SK-N-SH (cell line): ENCODE measurements at regions not wholly inside any gene's neighbourhood (a gene's known extent, or its start where the extent isn't known, plus 50 kb on each side); places are given as distances from the start of the nearest gene placed in this dataset.

Experiments
- CTCF ChIA-PET: fragments of 300-600, 350-600 bp; formaldehyde crosslinking; extraction: SDS; loops from one replicate; lab custom pipeline; 2021; lab: Yijun Ruan, JAX
- POLR2A ChIA-PET: fragments of 350-600 bp; sonication (Branson Sonifier 250); formaldehyde crosslinking; extraction: SDS; loops from one replicate; lab custom pipeline; 2020; ENCODE audit warnings: antibody characterized with exemption, inconsistent platforms; lab: Yijun Ruan, JAX
- DNase-seq: peaks from one replicate; pipeline ENCODE4 v3.0.0; 2012
- H2AFZ ChIP-seq: fragments of 200-600 bp; sonication (generic); 2 replicates; pipeline ENCODE4 v1.8.1; 2016; ENCODE audit warnings: antibody characterized with exemption, mild to moderate bottlenecking, low read depth
- H3F3A ChIP-seq: fragments of 200-600 bp; sonication (generic); replicated peaks from 2 replicates; pipeline ENCODE3; 2016; ENCODE audit warnings: antibody characterized with exemption, mild to moderate bottlenecking; ENCODE audit not compliant: insufficient read depth
- H3K27ac ChIP-seq, 2 experiments: fragments of 200-500 bp in 1 of 2; fragments of 200-600 bp in 1 of 2; sonication (Bioruptor generic) in 1 of 2; sonication (generic), shearing (Covaris generic) in 1 of 2; 2 replicates each; pipeline versions ENCODE4 v1.5.1 to v1.6.1; 2014 to 2016; ENCODE audit warnings: low read depth in 2 of 2, inconsistent platforms in 1 of 2, low read length in 1 of 2, mild to moderate bottlenecking in 1 of 2, mixed read lengths in 1 of 2
- H3K27me3 ChIP-seq: fragments of 200-600 bp; sonication (generic), shearing (Covaris generic); 2 replicates; pipeline ENCODE4 v1.6.1; 2016; ENCODE audit warnings: mixed run types; ENCODE audit not compliant: insufficient read depth
- H3K36me3 ChIP-seq, 2 experiments: fragments of 200-500 bp in 1 of 2; fragments of 200-600 bp in 1 of 2; sonication (Bioruptor generic) in 1 of 2; sonication (generic) in 1 of 2; replicated peaks in 1 of 2; 2 replicates each; pipeline versions ENCODE3 to v1.5.1; 2014 to 2016; ENCODE audit warnings: low read length in 1 of 2, mild to moderate bottlenecking in 1 of 2; ENCODE audit not compliant: insufficient read depth in 2 of 2, control insufficient read depth in 1 of 2
- H3K4me1 ChIP-seq, 2 experiments: fragments of 200-500 bp in 1 of 2; fragments of 200-600 bp in 1 of 2; sonication (Bioruptor generic) in 1 of 2; sonication (generic), shearing (Covaris generic) in 1 of 2; 2 replicates each; pipeline versions ENCODE4 v1.5.1 to v1.6.1; 2014 to 2016; ENCODE audit warnings: low read depth in 1 of 2, low read length in 1 of 2, mixed run types in 1 of 2; ENCODE audit not compliant: insufficient read depth in 2 of 2, control insufficient read depth in 1 of 2
- H3K4me2 ChIP-seq: fragments of 200-600 bp; sonication (generic), shearing (Covaris generic); 2 replicates; pipeline ENCODE4 v1.6.1; 2017; ENCODE audit warnings: mixed run types
- H3K4me3 ChIP-seq, 2 experiments: fragments of 200-500 bp in 1 of 2; fragments of 200-600 bp in 1 of 2; sonication (Bioruptor generic) in 1 of 2; sonication (generic), shearing (Covaris generic) in 1 of 2; 2 replicates each; pipeline versions ENCODE4 v1.5.1 to v1.8.1; 2014 to 2016; ENCODE audit warnings: low read depth in 2 of 2, inconsistent platforms in 1 of 2, low read length in 1 of 2, mild to moderate bottlenecking in 1 of 2, mixed read lengths in 1 of 2, moderate library complexity in 1 of 2
- H3K79me2 ChIP-seq: fragments of 200-600 bp; sonication (generic); 2 replicates; pipeline ENCODE4 v1.8.1; 2017; ENCODE audit warnings: mild to moderate bottlenecking; ENCODE audit not compliant: insufficient read depth
- H3K9ac ChIP-seq: fragments of 200-600 bp; sonication (generic); 2 replicates; pipeline ENCODE4 v1.6.1; 2017; ENCODE audit warnings: mixed run types
- H3K9me2 ChIP-seq: fragments of 200-600 bp; sonication (generic); 2 replicates; pipeline ENCODE4 v1.6.1; 2017; ENCODE audit warnings: mixed run types
- H3K9me3 ChIP-seq: fragments of 200-600 bp; sonication (generic); 2 replicates; pipeline ENCODE4 v1.6.1; 2017; ENCODE audit warnings: mixed run types, mild to moderate bottlenecking, moderate library complexity
- H4K20me1 ChIP-seq: fragments of 200-600 bp; sonication (generic); 2 replicates; pipeline ENCODE4 v1.6.1; 2017; ENCODE audit warnings: mild to moderate bottlenecking, mixed run types; ENCODE audit not compliant: insufficient read depth
- ELF1 ChIP-seq: IDR thresholded peaks from 2 replicates; pipeline ENCODE4 v1.4.0; 2012
- EZH2phosphoT487 ChIP-seq: fragments of 200-600 bp; sonication (generic); IDR thresholded peaks from 2 replicates; pipeline ENCODE4 v1.6.1; 2017; ENCODE audit warnings: low read depth, mixed run types, mild to moderate bottlenecking, antibody characterized with exemption, moderate library complexity, borderline replicate concordance
- FOSL2 ChIP-seq: IDR thresholded peaks from 2 replicates; pipeline ENCODE4 v1.4.0; 2012; ENCODE audit warnings: low read depth, mild to moderate bottlenecking, moderate library complexity, borderline replicate concordance
- FOXJ3 ChIP-seq: sonication (generic); formaldehyde crosslinking; IDR thresholded peaks from 2 replicates; pipeline ENCODE4 v1.5.1; 2020; ENCODE audit warnings: mild to moderate bottlenecking, missing genetic modification reagents
- FOXM1 ChIP-seq: IDR thresholded peaks from 2 replicates; pipeline ENCODE4 v1.4.0; 2012; ENCODE audit warnings: low read depth, mild to moderate bottlenecking
- GABPA ChIP-seq: IDR thresholded peaks from 2 replicates; pipeline ENCODE4 v1.4.0; 2012; ENCODE audit warnings: low read depth, mild to moderate bottlenecking
- GATA2 ChIP-seq: sonication (generic); formaldehyde crosslinking; IDR thresholded peaks from 2 replicates; pipeline ENCODE4 v1.5.0; 2020; ENCODE audit warnings: mild to moderate bottlenecking, missing genetic modification reagents
- NFIC ChIP-seq: IDR thresholded peaks from 2 replicates; pipeline ENCODE4 v1.4.0; 2012; ENCODE audit warnings: borderline replicate concordance
- RAD21 ChIP-seq: IDR thresholded peaks from 2 replicates; pipeline ENCODE4 v1.6.1; 2012; ENCODE audit warnings: mild to moderate bottlenecking, low read length
- SMC3 ChIP-seq: IDR thresholded peaks from 2 replicates; pipeline ENCODE4 v1.6.1; 2012; ENCODE audit warnings: low read depth, low read length, improper control_type of control experiment
- WGBS: methylation state at CpG from one replicate; pipeline ENCODE4 v1.1.6; 2017; ENCODE audit warnings: low lambda C conversion rate; 5-methylcytosine and 5-hydroxymethylcytosine counted together
- TF ChIP-seq, protein P1 (sequence below): IDR thresholded peaks from 2 replicates; pipeline ENCODE4; 2012
- TF ChIP-seq, protein P2 (sequence below): fragments of 200-600 bp; sonication (generic); IDR thresholded peaks from 2 replicates; pipeline ENCODE4 v1.6.1; 2017; ENCODE audit warnings: antibody characterized with exemption, mild to moderate bottlenecking, moderate library complexity

DNA sequence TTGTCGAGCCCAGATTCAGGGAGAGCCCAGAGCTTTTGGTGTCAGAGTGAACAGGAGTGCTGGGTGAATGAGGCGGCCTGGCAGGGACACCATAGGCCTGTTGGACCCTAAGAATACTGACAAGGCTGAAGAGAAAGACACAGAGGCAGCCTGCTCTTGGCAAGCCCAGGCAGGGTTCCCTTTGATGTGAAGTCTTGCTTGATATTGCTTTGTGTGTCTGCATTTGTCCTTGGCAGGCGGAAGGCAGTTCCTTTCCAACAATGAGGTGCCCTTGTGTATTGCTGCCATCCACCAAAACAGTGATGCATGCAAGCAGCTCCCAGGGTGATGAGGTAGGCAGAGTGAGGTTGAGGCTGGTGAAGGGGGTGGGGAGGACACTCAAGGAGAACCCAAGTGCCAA, 152.7 kb upstream of the TSC22D2 start (continued):
- no peak for TF ChIP-seq GATA2 (CRISPR knock-in tag)

DNA sequence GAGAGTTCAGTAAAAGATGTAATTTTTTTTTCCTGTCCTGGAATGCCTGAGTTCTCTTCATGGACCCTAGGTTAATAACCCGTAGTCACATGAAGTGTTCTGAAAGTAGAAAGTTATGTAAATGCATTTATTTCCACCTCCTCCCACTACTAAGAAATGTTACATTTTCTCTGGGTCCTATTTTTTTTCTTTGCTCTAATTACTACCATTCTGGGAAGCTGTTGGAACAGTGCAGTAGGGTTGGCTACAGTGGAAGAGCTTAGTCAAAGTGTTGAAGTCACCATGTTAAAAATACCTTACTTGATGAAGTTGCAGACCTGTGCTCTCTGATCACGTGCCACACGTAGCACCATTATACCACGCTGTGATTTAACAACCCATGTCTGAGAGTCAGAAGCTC, 153.8 kb upstream of the TSC22D2 start:
- no peaks in the 10 kb centered on the region for H4K20me1 ChIP-seq
- CTCF ChIA-PET = interaction anchor here (1.9 kb wide), 1 partner anchor 34 kb away, joined by 7 read pairs; no protein-coding TSS in a partner anchor

DNA sequence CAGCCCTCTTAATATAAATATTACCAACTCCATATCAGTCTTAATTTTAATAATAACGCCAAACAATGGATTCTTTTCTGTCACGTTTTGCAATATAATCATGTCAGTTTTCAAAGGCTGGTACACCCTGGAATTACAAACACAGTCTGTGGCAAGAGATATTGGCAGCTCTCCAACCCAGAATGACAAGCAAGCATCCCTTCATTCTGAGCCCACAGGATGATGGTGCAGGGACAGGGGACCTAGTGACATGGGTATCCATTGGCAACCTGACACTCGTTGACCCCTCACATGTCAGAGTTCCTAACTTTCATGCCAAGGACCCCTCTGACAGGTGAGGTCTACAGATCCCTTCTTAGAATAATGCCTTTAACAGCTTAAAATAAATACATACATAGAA, 154.5 kb upstream of the TSC22D2 start:
- H3K4me3 ChIP-seq = no peak overlapping the region
- POLR2A ChIA-PET = no interaction called here
- 44% methylated on average over 3 of the region's 3 CpGs for WGBS

More for the DNA sequence above, 153.8 kb upstream of the TSC22D2 start:
- no peaks in the 10 kb centered on the region for H3K9me3 ChIP-seq
- 85% methylated on average over 4 of the region's 4 CpGs for WGBS
- H2AFZ ChIP-seq = no peak overlapping the region
- POLR2A ChIA-PET = no interaction called here
- no peaks in the 10 kb centered on the region for H3F3A ChIP-seq
- TF ChIP-seq FOXJ3 (CRISPR knock-in tag) (no peak), ELF1 (no peak), FOXM1 (no peak), SMC3 (no peak), RAD21 (no peak), GABPA (no peak), EZH2phosphoT487 (no peak)
- TF ChIP-seq, protein P1, sequence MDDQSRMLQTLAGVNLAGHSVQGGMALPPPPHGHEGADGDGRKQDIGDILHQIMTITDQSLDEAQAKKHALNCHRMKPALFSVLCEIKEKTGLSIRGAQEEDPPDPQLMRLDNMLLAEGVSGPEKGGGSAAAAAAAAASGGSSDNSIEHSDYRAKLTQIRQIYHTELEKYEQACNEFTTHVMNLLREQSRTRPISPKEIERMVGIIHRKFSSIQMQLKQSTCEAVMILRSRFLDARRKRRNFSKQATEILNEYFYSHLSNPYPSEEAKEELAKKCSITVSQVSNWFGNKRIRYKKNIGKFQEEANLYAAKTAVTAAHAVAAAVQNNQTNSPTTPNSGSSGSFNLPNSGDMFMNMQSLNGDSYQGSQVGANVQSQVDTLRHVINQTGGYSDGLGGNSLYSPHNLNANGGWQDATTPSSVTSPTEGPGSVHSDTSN = no peak
- TF ChIP-seq, protein P2, sequence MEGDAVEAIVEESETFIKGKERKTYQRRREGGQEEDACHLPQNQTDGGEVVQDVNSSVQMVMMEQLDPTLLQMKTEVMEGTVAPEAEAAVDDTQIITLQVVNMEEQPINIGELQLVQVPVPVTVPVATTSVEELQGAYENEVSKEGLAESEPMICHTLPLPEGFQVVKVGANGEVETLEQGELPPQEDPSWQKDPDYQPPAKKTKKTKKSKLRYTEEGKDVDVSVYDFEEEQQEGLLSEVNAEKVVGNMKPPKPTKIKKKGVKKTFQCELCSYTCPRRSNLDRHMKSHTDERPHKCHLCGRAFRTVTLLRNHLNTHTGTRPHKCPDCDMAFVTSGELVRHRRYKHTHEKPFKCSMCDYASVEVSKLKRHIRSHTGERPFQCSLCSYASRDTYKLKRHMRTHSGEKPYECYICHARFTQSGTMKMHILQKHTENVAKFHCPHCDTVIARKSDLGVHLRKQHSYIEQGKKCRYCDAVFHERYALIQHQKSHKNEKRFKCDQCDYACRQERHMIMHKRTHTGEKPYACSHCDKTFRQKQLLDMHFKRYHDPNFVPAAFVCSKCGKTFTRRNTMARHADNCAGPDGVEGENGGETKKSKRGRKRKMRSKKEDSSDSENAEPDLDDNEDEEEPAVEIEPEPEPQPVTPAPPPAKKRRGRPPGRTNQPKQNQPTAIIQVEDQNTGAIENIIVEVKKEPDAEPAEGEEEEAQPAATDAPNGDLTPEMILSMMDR = no peak
- H3K9me2 ChIP-seq = no peaks in the 10 kb centered on the region
- H3K4me3 ChIP-seq = no peak overlapping the region
- H3K9ac ChIP-seq = no peak overlapping the region
- DNase-seq = no peak
- no peak overlapping the region for H3K4me2 ChIP-seq
- no peak overlapping the region for H3K27ac ChIP-seq
- no peaks in the 10 kb centered on the region for H3K79me2 ChIP-seq
- H3K36me3 ChIP-seq = no peaks in the 10 kb centered on the region
- no peaks in the 10 kb centered on the region for H3K27me3 ChIP-seq
- H3K4me1 ChIP-seq = peaks cover 9 to 10% of the 10 kb centered on the region in 2 experiments; a peak in 2 of 4 replicates

More for the DNA sequence above, 154.5 kb upstream of the TSC22D2 start:
- CTCF ChIA-PET = interaction anchor here (1.0 to 1.9 kb wide), 2 partner anchors 33 to 374 kb away, joined by 3 to 7 read pairs; no protein-coding TSS in a partner anchor
- peaks cover 2% of the 10 kb centered on the region for H3F3A ChIP-seq
- no peaks in the 10 kb centered on the region for H4K20me1 ChIP-seq
- no peaks in the 10 kb centered on the region for H3K36me3 ChIP-seq
- H3K79me2 ChIP-seq = no peaks in the 10 kb centered on the region
- H3K9ac ChIP-seq = no peak overlapping the region
- TF ChIP-seq FOSL2 (no peak), NFIC (peak; percentile 16; the same call in 1 of the 2 replicates)
- TF ChIP-seq, protein P1 = no peak
- peaks cover 9 to 17% of the 10 kb centered on the region in 2 experiments; a peak in 2 of 4 replicates for H3K4me1 ChIP-seq
- H3K9me3 ChIP-seq = no peaks in the 10 kb centered on the region
- no peaks in the 10 kb centered on the region for H3K27me3 ChIP-seq
- H2AFZ ChIP-seq = no peak overlapping the region
- H3K27ac ChIP-seq = no peak overlapping the region
- H3K4me2 ChIP-seq = no peak overlapping the region
- DNase-seq = no peak
- no peaks in the 10 kb centered on the region for H3K9me2 ChIP-seq
